ENCODE measurements at regions not wholly inside any gene's neighbourhood (a gene's known extent, or its start where the extent isn't known, plus 50 kb on each side); places are given as distances from the start of the nearest gene placed in this dataset.

DNA sequence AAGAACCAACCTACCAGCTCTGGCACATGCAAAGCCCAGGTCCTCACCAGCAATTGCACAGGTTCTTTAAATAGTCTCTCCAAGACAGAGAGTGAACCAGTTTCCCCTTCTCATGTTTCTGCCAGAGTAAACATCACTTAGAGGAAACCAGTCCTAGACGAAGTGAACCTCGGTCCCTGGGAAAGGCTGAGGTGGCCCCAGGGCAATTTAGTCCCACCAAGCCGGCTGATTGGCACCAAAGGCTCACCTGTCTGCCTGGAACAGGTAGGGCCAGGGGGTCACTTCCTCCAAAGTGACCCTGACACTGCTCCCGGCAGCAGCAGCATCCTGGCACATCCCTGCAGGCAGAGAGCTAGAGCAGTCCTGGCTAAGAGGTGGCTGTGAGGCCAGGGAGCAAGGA lies 122.9 kb upstream of the ZNF507 start:
- Histone ChIP-seq H3K27me3 (peaks cover 0 to 4% (median 2%) of the 10 kb centered on the region in 4 donors), H3K4me1 (peaks cover 7 to 11% (median 9%) of the 10 kb centered on the region in 4 donors), H3K36me3 (no peaks in the 10 kb centered on the region), H3K4me3 (no peak overlapping the region), H3K27ac (no peak overlapping the region), H3K9me3 (no peaks in the 10 kb centered on the region)
- ATAC-seq (ENCODE audit: low FRiP score in 2 of 2) (no peak), DNase-seq (no peak)
- TF ChIP-seq EP300 (IDR thresholded peaks at IDR 0.05) (no peak), POLR2AphosphoS5 (IDR thresholded peaks at IDR 0.05) (no peak), POLR2A (IDR thresholded peaks at IDR 0.05) (no peak)
- TF ChIP-seq, protein P1, sequence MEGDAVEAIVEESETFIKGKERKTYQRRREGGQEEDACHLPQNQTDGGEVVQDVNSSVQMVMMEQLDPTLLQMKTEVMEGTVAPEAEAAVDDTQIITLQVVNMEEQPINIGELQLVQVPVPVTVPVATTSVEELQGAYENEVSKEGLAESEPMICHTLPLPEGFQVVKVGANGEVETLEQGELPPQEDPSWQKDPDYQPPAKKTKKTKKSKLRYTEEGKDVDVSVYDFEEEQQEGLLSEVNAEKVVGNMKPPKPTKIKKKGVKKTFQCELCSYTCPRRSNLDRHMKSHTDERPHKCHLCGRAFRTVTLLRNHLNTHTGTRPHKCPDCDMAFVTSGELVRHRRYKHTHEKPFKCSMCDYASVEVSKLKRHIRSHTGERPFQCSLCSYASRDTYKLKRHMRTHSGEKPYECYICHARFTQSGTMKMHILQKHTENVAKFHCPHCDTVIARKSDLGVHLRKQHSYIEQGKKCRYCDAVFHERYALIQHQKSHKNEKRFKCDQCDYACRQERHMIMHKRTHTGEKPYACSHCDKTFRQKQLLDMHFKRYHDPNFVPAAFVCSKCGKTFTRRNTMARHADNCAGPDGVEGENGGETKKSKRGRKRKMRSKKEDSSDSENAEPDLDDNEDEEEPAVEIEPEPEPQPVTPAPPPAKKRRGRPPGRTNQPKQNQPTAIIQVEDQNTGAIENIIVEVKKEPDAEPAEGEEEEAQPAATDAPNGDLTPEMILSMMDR (IDR thresholded peaks at IDR 0.05): no peak
- WGBS, 2 donors: 22 to 34% methylated on average over 3 to 4 of the region's 4 CpGs

DNA sequence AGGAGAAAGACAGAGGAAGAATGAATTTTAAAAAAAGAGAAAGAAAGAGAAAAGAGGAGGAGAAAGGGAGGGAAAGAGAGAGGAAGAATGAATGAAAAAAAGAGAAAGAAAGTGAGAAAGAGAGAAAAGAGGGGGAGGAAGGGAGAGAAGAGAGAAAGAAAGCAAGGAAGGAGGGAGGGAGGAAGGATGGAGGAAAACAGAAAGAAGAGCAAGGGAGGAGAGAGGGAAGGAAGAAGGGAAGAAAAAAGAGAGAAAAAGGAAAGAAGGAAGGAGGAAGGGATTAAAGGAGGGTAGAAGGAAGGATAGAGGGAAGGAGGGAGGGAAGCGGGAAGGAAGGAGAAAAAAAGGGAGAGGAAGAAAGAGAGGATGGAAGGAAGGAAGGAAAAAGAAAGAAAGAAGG lies 122.3 kb upstream of the ZNF507 start:
- H3K4me3 ChIP-seq: no peak overlapping the region
- H3K36me3 ChIP-seq: no peaks in the 10 kb centered on the region
- DNase-seq (no peak), ATAC-seq (ENCODE audit: low FRiP score in 2 of 2) (no peak)
- 84 to 85% methylated on average over 1 of the region's 1 CpG for WGBS, 2 donors
- H3K4me1 ChIP-seq: peaks cover 7 to 11% (median 9%) of the 10 kb centered on the region in 4 donors
- H3K27ac ChIP-seq: no peak overlapping the region
- no peak for TF ChIP-seq POLR2AphosphoS5 (IDR thresholded peaks at IDR 0.05)
- TF ChIP-seq, protein P1 (IDR thresholded peaks at IDR 0.05): no peak
- H3K9me3 ChIP-seq: no peaks in the 10 kb centered on the region
- H3K27me3 ChIP-seq: peaks cover 0 to 4% (median 2%) of the 10 kb centered on the region in 4 donors

DNA sequence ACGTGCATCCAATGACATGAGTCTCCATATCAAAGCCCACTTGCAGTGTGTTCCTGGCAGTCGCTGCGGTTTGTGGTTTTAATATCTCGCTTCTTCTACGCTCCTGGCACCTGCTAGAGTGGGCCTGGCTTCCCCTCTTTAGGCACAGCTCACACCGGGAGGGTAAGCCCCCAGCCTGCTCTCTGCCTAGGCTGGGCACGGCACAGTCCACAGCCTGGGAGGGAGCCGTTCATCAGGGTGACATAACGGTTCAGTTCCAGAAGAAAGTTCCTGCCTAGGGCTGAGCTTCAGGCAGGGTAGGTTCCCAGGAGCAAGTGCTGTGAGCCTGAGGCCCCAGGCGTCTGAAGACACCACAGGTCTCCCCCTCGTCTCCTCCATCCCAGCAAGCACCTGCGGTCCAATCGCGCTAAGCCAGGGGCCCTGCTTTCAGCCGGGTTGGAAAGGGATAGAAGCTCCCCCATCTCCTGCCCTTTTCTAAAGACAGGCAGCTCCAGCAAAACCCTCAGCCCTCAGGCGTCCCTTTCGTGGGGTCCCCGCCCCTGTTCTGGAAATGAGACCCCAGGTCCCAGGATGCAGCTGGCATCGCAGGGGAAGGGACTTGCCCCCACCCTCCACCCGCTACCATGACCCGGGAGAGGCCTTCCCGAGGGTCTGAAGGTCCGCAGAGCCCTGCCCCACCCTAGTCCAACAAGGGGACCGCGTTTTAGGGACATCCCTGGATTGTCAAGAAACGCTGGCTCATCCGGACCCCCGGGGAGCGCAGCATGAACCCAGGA lies 121.6 kb upstream of the ZNF507 start:
- ATAC-seq (ENCODE audit: low FRiP score in 2 of 2) (peak; percentile 6 to 31), DNase-seq (no peak)
- H3K27ac ChIP-seq: no peak overlapping the region
- no peaks in the 10 kb centered on the region for H3K9me3 ChIP-seq
- TF ChIP-seq EP300 (IDR thresholded peaks at IDR 0.05): no peak
- TF ChIP-seq, protein P1 (IDR thresholded peaks at IDR 0.05): no peak
- no peak for TF ChIP-seq POLR2A (IDR thresholded peaks at IDR 0.05)
- no peak for TF ChIP-seq POLR2AphosphoS5 (IDR thresholded peaks at IDR 0.05)
- H3K36me3 ChIP-seq: no peaks in the 10 kb centered on the region
- H3K4me3 ChIP-seq: peak overlapping the region in 2 of 4 donors; percentile 17 to 44
- 45 to 88% methylated on average over 12 to 29 of the region's 29 CpGs for WGBS, 2 donors
- peaks cover 0 to 4% (median 2%) of the 10 kb centered on the region in 4 donors for H3K27me3 ChIP-seq
- peaks cover 7 to 11% (median 9%) of the 10 kb centered on the region in 4 donors for H3K4me1 ChIP-seq

DNA sequence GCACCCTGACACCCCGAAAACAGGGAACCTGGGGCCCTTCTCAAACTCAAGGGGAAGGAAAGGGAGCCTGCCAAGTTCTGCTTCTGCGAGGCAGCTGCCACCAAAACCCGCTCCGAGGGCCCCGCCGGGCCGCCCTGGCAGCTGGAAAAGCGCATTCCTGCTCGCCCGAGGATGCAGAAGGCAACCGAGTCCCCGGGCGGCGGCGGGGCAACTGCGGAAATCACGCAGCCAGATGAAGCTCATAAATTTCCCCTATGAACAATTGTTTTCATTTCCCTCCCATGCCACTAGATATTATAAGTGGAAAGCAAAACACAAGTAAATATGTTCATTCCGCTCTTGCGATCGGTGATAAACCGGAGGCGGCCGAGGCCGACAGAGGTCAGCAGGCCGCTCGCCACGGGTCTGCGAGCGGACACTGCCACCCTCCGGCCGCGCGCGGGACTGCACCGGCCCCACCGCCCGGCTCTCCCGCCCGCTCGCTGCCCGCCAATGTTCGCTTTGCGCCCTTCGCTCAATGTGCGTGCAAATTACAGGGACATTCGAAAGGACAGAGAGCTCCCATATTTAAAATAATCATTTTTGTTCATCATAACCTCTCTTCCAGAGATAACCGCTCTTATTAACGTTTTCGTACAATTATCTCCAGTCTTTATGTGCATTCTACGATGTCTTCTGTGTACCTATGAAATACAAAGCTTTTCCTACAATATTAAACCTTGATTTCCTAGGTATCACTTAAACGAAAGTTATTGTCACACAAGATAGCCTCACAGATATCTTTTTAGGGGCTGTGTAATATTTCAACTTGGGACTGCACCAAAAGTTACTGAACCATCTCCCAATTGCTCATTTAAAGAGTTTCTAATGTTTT lies 120.8 kb upstream of the ZNF507 start:
- Histone ChIP-seq H3K4me1 (peaks cover 7 to 11% (median 9%) of the 10 kb centered on the region in 4 donors), H3K27ac (no peak overlapping the region), H3K36me3 (no peaks in the 10 kb centered on the region), H3K9me3 (no peaks in the 10 kb centered on the region), H3K4me3 (peak overlapping the region in 3 of 4 donors; percentile 6 to 44 (median 17)), H3K27me3 (peaks cover 0 to 4% (median 2%) of the 10 kb centered on the region in 4 donors)
- DNase-seq: peak; percentile 54 to 95
- ATAC-seq (ENCODE audit: low FRiP score in 2 of 2): peak; percentile 86 to 96
- TF ChIP-seq, protein P1 (IDR thresholded peaks at IDR 0.05): peak; percentile 96 to 100 (median 98)
- TF ChIP-seq EP300 (IDR thresholded peaks at IDR 0.05): no peak
- WGBS, 2 donors: 7% methylated on average over 27 to 51 of the region's 51 CpGs

Data from upper lobe of left lung (tissue), 6 donors.